Esophagus squamous epithelium (tissue), 5 donors: ENCODE measurements at regions not wholly inside any gene's neighbourhood (a gene's known extent, or its start where the extent isn't known, plus 50 kb on each side); places are given as distances from the start of the nearest gene placed in this dataset.

ENCODE experiments used
- DNase-seq: peaks from one replicate; lab custom pipeline; 2025; lab: John Stamatoyannopoulos, UW
- H3K27ac ChIP-seq, 4 donors: fragments of 200-600 bp; sonication (generic); one replicate each; pipeline ENCODE4 v1.5.1; 2016 to 2019; ENCODE audit warnings: mild to moderate bottlenecking in 1 of 4
- H3K27me3 ChIP-seq, 4 donors: fragments of 200-600 bp; sonication (generic); 1 replicate in 3 of 4; 2 replicates in 1 of 4; pipeline versions ENCODE4 v1.5.1 to v1.6.0; 2017 to 2021; ENCODE audit warnings: antibody characterized with exemption in 1 of 4
- H3K36me3 ChIP-seq, 3 donors: fragments of 200-600 bp; sonication (generic); one replicate each; pipeline ENCODE4 v1.5.1; 2016 to 2019
- H3K4me1 ChIP-seq, 3 donors: fragments of 200-600 bp; sonication (generic); one replicate each; pipeline ENCODE4 v1.5.1; 2017 to 2019
- H3K4me3 ChIP-seq, 4 donors: fragments of 200-600 bp; sonication (generic); 1 replicate in 3 of 4; 2 replicates in 1 of 4; pipeline ENCODE4 v1.5.1; 2016 to 2019; ENCODE audit warnings: mild to moderate bottlenecking in 2 of 4, moderate library complexity in 1 of 4
- H3K9me3 ChIP-seq, 3 donors: fragments of 200-600 bp; sonication (generic); one replicate each; pipeline ENCODE4 v1.5.1; 2016 to 2019
- CTCF ChIP-seq, 6 experiments: fragments of 450-650 bp in 4 of 6; fragments of 200-600 bp in 2 of 6; sonication (generic) in 2 of 6; IDR thresholded peaks; one replicate each; pipeline ENCODE4 v1.5.1; 2016 to 2019; ENCODE audit warnings: antibody characterized with exemption in 6 of 6, mild to moderate bottlenecking in 4 of 6, moderate library complexity in 4 of 6
- POLR2A ChIP-seq, 4 donors: fragments of 450-650 bp; IDR thresholded peaks; one replicate each; pipeline ENCODE4 v1.6.1; 2017; ENCODE audit warnings: antibody characterized with exemption in 4 of 4, mild to moderate bottlenecking in 4 of 4, moderate library complexity in 3 of 4
- WGBS, 2 donors: methylation state at CpG; one replicate each; pipeline ENCODE4 v1.1.5; 2018; 5-methylcytosine and 5-hydroxymethylcytosine counted together
- intact Hi-C: fragments of 100-400 bp; cut with DNase I; formaldehyde crosslinking; loops from one replicate; pipeline ENCODE4 v1.15.0; 2022
- donor health status: DM: yes; HTN: yes; CAD: no.

DNA sequence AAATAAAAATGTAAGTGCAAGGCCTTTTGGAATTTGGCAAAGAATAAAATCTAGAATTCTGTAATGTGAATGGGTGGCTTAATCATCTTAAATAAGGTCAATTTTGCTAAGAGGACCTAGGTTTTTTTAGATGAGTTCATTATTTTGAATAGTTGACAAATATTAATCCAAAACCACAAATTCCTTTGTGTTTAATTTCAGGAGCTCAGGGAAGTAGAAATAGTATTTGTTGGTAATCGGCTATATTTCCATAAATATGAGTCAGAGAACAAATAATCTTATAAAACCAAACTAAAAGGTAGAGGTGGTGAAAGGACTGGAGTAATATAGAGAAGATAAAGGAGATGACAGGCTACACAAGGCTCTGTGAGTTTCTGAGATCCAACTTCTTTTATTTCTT is 190.4 kb upstream of the TLL1 start:
- TF ChIP-seq CTCF (IDR thresholded peaks at IDR 0.05) (no peak), POLR2A (IDR thresholded peaks at IDR 0.05) (no peak)
- intact Hi-C loops = no loop called here

GRCh38 chr4:165684177-165684805 is 188.7 kb upstream of the TLL1 start:
- Histone ChIP-seq H3K36me3 (no peaks in the 10 kb centered on the region), H3K4me3 (no peak overlapping the region), H3K27me3 (no peaks in the 10 kb centered on the region), H3K9me3 (no peaks in the 10 kb centered on the region), H3K4me1 (peaks cover 0 to 6% (median 0%) of the 10 kb centered on the region in 3 donors), H3K27ac (no peak overlapping the region)
- intact Hi-C loops = no loop called here
- TF ChIP-seq POLR2A (IDR thresholded peaks at IDR 0.05) = no peak
- TF ChIP-seq CTCF (IDR thresholded peaks at IDR 0.05) = no peak
- DNase-seq = no peak
- WGBS, 2 donors = 29 to 44% methylated on average over 7 of the region's 7 CpGs

More for the DNA sequence above, 190.4 kb upstream of the TLL1 start:
- H3K9me3 ChIP-seq = no peaks in the 10 kb centered on the region
- no peak overlapping the region for H3K4me3 ChIP-seq
- no peak overlapping the region for H3K27ac ChIP-seq
- no peaks in the 10 kb centered on the region for H3K27me3 ChIP-seq
- DNase-seq = no peak
- WGBS, 2 donors = 0 to 17% methylated on average over 1 of the region's 1 CpG
- no peaks in the 10 kb centered on the region for H3K36me3 ChIP-seq
- peaks cover 0 to 6% (median 0%) of the 10 kb centered on the region in 3 donors for H3K4me1 ChIP-seq

DNA sequence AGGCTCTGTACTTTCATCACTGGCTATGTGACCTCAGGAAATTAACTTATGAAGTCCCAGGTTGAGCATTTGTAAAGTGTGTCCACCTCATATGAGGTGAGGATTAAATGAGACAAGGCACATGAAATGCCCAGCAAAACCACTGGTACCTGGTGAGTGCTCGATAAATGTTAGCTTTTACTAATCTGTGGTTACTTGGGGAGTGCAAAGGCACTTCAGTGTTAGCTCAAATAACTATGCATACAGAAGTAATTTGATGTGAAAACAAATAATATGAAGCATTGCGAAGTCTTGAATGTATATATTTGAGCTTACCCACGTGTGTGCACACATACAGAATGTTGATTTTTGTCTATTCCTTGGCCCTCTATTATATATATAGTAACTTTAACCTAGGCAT is 186.3 kb upstream of the TLL1 start:
- 80 to 87% methylated on average over 3 of the region's 3 CpGs for WGBS, 2 donors
- intact Hi-C loops = no loop called here
- H3K9me3 ChIP-seq = no peaks in the 10 kb centered on the region
- no peaks in the 10 kb centered on the region for H3K27me3 ChIP-seq
- H3K27ac ChIP-seq = no peak overlapping the region
- H3K36me3 ChIP-seq = no peaks in the 10 kb centered on the region
- no peak for DNase-seq
- TF ChIP-seq CTCF (IDR thresholded peaks at IDR 0.05) = no peak
- H3K4me3 ChIP-seq = no peak overlapping the region
- peaks cover 0 to 6% (median 0%) of the 10 kb centered on the region in 3 donors for H3K4me1 ChIP-seq

DNA sequence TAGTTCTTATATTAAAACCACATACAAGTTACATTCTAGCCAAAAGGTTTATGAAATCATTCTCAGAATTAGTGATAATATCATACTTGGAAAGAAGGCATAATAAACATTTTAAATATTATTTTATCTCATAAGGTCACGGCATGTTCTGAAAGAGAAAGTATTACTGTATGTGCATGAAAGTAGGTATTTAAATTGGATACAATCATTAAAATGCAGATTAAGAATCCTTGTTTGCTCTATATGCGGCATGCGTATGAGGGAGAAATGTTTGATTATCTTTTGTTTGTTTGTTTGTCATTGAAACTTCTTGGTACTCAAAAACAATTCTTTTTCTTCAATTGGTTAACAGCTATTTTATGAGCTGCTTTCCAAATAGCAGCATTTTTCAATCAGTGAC is 183.9 kb upstream of the TLL1 start:
- intact Hi-C loops = no loop called here
- TF ChIP-seq POLR2A (IDR thresholded peaks at IDR 0.05) (no peak), CTCF (IDR thresholded peaks at IDR 0.05) (no peak)
- no peaks in the 10 kb centered on the region for H3K27me3 ChIP-seq
- 89% methylated on average over 3 of the region's 3 CpGs for WGBS, 2 donors
- H3K4me1 ChIP-seq = peaks cover 0 to 4% (median 0%) of the 10 kb centered on the region in 3 donors
- no peak for DNase-seq
- no peak overlapping the region for H3K4me3 ChIP-seq
- H3K27ac ChIP-seq = no peak overlapping the region
- no peaks in the 10 kb centered on the region for H3K9me3 ChIP-seq
- H3K36me3 ChIP-seq = no peaks in the 10 kb centered on the region

GRCh38 chr4:165692082-165692481 is 181.0 kb upstream of the TLL1 start:
- no peaks in the 10 kb centered on the region for H3K36me3 ChIP-seq
- no peak overlapping the region for H3K27ac ChIP-seq
- no peak for DNase-seq
- H3K9me3 ChIP-seq = no peaks in the 10 kb centered on the region
- no peak overlapping the region for H3K4me3 ChIP-seq
- TF ChIP-seq CTCF (IDR thresholded peaks at IDR 0.05) = no peak
- no peak for TF ChIP-seq POLR2A (IDR thresholded peaks at IDR 0.05)
- WGBS, 2 donors = 76 to 90% methylated on average over 3 of the region's 3 CpGs
- no peaks in the 10 kb centered on the region for H3K4me1 ChIP-seq
- intact Hi-C loops = no loop called here
- H3K27me3 ChIP-seq = no peaks in the 10 kb centered on the region
